ENCODE measurements at regions not wholly inside any gene's neighbourhood (a gene's known extent, or its start where the extent isn't known, plus 50 kb on each side); places are given as distances from the start of the nearest gene placed in this dataset.
"Not testable (repeated sequence)": the region's sequence is repeated elsewhere in the genome, so short reads cannot be mapped to it uniquely, and the experiment has no call there.

DNA sequence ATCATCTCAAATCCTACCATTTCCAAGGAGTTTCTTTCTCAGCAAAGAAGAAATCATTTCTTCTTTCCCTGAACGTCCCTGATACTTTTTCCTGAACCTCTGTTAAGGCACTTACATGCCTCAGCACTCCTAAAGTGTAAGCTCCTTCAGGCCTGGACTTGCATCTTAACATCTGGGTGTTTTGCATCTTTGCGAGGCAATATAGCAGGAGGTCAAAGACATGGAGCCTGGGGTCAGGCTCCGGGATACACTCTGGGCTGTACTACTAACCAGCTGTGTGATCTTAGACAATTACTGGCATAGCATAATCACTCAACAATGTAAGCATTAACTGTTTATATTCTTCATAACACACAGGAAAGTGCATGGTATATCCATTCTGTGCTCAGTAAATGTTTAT, 275.5 kb upstream of the BOD1L1 start:
- DNase-seq: no peak

DNA sequence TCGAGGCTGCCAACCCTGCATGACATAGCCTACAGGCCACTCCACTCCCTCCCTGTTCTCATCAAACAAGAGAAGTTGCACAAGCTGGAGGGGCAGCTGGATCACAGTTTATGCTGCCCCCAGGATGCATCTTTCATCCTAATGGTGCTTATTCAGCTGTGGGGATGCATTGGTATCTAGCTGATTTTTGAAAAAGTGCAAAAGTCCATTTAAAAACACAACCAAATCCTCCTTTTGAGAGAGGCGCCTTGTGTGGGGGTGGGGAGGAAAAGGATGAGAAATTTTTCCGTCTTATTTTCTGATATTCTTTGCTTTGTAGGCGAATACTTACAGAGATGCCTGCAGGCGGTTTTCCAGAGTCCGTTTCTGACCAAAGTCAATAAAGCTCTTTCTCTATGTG, 276.4 kb upstream of the BOD1L1 start:
- no peak for DNase-seq

DNA sequence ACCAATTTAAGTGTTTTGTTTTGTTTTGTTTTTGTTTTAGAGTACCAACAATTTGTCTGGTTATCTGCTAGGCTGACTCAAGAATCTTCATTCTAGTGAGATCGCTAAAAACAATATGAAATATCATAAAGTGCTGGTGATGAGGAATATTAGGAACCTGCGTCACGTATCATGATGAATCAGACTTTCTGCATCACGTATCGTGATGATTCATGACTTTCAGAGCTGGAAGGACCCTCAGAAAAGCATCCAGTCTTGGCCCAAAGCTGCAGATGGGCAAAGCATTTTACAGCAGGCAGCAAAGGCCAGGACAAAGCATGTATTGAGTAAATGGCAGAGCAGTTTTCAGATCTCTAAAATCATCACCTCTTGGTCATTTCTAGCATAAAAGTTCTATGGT, 278.0 kb upstream of the BOD1L1 start:
- no peak for DNase-seq

DNA sequence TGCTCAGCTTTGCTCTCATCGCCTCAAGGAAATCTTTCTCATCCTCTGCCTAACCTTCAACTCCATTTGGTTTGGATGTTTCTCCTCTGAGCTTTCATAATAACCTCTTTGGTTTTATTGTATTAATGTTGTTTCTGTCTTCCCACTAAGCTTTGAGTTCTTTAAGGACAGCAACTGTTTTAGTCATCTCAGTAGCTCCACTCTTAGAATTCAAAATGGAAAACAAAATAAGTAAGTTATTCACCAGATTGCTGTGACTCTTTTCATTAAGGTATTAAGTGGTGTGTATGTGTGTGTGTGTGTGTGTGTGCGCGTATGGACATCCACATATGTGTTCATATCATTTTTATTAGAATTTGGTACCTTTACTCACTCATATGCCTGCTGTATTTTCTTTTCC, 279.2 kb upstream of the BOD1L1 start:
- DNase-seq: no peak

DNA sequence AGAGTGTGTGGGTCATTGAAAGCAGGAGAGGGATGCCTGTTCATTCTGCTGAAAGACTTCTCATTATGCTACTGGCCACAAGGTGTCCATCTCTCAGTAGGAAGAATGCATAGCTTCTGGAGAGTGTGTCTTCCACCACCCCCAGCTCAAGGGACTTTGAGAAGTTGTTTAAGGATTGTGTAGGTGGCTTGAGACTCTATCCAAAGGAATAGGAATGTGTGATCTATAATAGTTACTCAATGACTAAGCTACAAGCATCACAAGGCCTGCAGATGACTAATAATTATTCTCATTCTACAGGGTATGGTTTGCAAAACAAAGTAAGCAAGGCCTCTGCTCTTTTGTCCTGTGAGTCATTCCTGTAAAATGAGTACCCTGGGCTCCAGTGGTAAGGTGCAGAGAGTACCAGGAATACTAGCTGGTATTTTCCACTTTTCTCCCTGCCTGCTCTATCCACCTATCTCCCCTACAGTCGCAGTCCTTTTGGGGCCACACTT, 279.8 kb upstream of the BOD1L1 start:
- DNase-seq: peak; percentile 69

DNA sequence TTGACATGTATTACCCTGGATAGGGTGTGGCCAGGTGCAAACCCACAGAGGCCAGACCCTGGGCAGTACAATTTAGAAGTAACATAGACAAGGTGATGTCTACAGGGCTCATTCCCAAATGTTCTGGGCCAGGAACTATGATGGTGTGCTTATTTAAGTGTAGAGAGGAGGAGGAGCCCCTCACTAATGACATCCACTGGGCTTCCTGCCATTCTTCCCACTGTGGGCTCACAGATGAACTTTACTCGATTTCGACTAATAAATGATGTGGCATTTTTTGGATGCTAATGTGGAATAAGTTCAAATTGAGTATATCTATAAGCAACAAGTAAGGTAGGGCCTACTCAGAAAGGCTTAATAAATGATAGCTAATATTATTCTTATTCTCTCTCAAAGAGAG, 280.9 kb upstream of the BOD1L1 start:
- DNase-seq: no peak

DNA sequence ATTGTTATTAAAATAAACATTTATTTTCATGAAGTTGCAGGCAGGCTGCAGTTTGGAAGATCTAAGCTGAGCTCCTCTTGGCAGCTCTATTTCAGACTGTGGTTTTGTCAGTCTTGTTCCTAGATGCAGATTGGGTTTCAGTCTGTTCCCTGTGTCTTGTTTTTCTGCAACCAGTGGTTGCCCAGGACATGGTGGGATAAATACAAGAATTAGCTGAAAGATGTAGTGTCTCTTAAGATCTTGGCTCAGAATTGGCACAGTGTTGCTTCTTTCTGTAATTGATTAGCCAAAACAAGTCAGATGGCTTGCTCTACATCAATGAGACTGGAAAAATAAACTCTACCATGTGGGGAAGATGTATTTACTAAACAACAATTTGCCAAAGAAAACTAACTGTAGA, 283.0 kb upstream of the BOD1L1 start:
- DNase-seq: no peak

DNA sequence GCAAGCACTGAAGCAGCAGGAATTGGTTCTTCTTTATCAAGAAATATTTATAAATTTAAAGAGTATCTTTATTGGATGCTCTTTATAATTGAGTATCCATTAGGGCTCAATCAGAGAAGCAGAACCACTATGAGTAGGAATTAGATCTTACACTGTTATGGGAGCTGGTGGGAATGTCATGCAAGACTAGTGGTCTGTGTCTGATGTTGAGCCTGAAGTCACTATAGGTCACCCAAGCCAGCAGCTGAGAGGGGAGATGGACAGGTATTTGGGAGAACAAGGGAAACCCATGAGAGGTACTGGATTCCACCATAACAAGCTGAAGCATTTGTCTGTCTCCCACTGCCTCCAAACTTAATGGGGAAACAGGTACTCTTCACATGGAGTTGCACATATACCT, 283.7 kb upstream of the BOD1L1 start:
- no peak for DNase-seq

DNA sequence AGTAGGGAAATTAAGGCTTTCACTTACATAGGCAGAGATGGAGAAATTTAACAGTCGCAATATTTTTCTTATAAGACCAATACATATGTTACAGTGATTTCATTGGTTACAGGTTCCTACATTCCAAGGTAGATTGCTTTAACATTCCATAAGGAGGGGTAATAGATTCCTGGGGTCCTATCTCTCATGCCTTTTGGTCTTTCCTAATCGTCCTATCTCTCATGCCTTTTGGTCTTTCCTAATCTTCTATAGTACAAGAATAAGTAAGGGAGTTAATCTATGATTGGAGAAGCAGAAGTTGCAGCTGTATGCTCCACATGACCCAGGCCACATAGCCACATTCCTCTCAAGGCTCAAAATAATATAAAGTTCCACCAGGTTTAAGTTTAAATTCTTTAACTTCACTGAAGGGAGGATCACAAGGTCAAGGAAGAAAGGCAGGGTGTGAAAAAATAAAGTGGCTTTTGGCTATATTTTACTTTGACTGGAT, 285.0 kb upstream of the BOD1L1 start:
- DNase-seq: no peak

DNA sequence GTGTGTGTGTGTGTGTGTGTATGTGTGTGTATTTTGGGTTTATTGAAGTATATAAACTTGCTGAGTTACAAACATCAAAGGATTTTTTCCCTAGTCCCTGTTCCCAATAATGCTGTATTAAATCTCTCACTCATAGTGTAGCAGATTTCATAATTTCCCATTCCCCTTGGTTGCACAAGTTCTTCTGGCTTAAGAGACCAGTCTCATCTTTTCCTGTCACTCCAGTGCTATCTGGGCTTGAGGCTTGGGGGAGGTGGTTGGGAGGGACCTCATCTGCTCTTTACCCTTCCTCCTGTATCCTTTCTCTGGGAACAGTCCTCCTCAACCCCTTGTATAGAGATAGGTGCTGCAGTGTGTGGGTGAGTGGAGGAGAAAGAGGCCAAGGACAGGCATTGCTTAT, 285.4 kb upstream of the BOD1L1 start:
- no peak for DNase-seq

DNA sequence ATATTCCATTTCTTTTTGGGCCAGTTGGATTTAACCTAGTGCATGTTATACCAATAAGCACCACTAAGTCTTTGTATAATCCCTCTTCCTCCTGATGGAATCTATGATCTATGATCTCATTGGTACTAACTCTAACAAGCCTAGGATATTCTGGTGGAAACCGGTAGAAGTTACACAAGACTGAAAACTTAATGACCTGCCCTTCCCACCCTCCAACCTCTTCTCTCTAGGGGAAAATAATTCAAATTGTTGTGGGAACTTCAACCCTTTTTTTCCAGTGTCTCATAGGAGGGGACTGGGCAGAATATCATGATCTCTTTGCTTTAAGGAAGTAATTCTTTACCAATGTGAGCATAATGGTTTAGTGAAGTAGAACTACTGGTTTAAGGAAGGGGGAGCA, 289.5 kb upstream of the BOD1L1 start:
- no peak for DNase-seq

- peak; percentile 85 for DNase-seq
Observed at GRCh38 chr4:13918110-13918509, 290.6 kb upstream of the BOD1L1 start.

DNA sequence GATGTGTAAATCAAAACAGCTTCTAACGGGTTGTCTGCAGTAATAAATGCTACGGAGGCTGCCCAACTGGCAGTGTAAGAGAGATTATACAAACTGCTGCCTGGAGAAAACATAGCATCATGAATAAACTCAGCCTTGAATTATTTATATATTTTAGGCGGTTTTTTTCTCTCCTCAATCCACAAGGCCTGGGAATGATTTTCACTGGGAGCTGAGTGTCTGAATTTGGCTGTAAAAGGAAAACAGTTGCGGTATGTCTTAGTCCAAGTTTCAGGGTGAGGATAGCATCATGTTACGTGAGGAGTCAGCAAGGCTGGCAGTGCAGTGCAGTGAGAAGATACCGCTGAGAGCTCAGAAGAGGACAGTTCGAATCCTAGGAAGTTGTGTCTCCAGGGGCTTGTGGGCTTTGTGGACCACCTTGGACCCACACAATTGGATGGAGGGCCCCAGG, 291.5 kb upstream of the BOD1L1 start:
- no peak for DNase-seq

DNA sequence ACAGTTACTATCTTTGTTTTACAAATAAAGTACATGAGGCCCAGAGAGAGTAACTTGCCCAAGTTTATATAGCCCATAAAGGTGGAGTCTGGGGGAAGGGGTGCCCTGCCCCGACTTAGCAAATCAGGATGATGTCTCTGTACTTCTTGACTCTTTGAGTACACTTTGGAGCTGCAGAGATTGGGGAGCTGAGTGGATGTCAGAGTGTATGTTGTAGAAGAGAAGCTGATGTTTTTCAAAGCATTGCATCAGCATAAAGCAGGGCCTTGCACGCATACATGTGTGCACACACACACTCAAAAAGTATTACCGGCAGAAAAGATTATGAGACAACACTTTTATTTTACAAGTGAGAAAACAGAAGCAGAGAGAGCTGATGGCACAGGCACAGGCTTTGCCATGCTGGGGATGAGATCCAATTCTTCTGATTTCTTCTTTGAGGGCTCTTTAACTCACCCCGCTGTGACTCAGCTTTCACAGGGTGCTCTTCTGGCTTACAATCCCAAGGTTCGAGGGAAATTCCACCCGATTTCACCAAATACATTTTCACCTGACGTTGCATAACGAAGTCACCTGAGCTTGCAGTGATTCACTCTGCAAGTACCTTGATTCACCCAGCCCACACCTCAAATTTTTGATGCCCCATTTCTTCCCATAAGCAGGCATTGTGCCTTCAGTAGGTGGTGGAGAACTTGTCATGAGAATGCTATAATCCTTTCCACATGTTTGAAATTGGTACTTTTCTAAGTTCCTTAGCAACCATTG, 292.8 kb upstream of the BOD1L1 start:
- DNase-seq: no peak

GRCh38 chr4:13920901-13921300, 293.4 kb upstream of the BOD1L1 start:
- DNase-seq: peak; percentile 97

DNA sequence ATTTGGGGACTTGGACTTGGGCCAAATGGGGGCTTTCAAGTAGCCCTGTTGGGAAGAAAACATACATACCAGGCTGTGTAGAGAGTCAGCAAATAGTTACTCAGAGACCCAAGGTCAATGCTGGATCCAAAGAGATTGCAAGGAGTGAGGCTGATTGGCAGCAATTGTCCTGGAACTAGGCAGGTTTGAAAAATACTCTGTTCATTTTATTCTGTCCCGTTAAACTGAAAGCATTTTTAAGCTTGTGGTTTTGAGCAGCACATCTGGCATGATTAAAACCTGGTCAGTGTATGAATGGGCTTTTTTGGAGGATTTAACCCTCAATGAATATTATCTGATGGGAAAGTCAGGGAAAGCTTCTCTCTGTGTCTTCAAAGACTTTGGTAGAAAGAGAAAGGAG, 294.3 kb upstream of the BOD1L1 start:
- no peak for DNase-seq

GRCh38 chr4:13922459-13922858, 294.9 kb upstream of the BOD1L1 start:
- no peak for DNase-seq

GRCh38 chr4:13922873-13923645, 295.5 kb upstream of the BOD1L1 start:
- DNase-seq: no peak

- DNase-seq: not testable (repeated sequence)
Observed at GRCh38 chr4:13924900-13925299, 297.4 kb upstream of the BOD1L1 start.

GRCh38 chr4:13928214-13928613, 300.7 kb upstream of the BOD1L1 start:
- DNase-seq: no peak

DNA sequence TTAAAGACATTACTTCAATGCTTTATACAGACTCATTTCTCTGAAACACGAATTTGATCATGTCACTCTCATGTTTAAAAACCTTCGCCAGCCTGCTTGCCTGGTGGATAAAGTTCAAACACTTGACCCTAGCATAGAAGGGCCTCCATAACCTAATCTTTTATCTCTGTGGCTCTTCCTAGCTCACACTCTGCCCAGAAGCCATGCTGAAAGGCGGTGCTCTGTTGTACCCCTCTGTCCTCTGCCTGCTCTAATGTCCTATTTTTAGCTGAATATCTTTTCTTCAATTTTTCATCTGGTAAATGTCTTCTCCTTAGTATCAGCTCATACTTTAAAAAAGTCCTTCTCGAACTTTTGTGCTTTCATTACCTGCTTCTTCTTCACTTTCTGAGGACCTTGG, 302.6 kb upstream of the BOD1L1 start:
- no peak for DNase-seq

GRCh38 chr4:13933191-13933590, 305.7 kb upstream of the BOD1L1 start:
- DNase-seq: no peak

DNA sequence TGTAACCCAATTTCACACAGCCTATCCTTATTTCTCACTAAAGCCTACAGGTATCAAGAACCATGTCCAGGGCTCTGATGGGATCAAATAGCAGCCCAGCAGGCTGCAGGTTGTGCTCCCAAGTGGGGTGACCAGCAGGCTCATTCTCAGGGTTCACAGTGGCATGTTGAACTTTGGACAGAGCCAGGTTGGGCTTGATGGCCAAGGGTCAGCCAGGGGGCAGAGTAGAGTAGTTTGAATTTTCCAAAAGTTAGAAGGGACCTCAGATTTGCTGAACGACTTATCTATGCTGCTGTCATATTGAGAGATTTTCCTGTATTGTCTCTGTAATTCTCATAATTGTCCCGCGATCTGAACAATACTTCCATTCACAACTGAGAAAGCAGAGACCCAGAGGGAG, 310.8 kb upstream of the BOD1L1 start:
- DNase-seq: no peak

GRCh38 chr4:13940921-13941320, 313.4 kb upstream of the BOD1L1 start:
- DNase-seq: no peak
